ENCODE measurements at regions not wholly inside any gene's neighbourhood (a gene's known extent, or its start where the extent isn't known, plus 50 kb on each side); places are given as distances from the start of the nearest gene placed in this dataset.

- ChIA-PET CTCF (ENCODE audit: low intra/inter-chr PET ratio) (no interaction called here), POLR2A (no interaction called here)
- DNase-seq (ENCODE audit: extremely low read depth in 1 of 4, low spot score in 3 of 4), result no peak
- Histone ChIP-seq H3K9ac (ENCODE audit: insufficient read depth in 1 of 2, low read depth in 2 of 2, low read length in 2 of 2) (no peak overlapping the region), H3K27ac (ENCODE audit: extremely low read depth, low read depth, low read length) (no peak overlapping the region), H3K27me3 (ENCODE audit: control insufficient read depth in 2 of 2, insufficient read depth in 2 of 2, low read length in 2 of 2) (no peaks in the 10 kb centered on the region), H3K36me3 (ENCODE audit: control insufficient read depth, insufficient read depth, low read length) (no peaks in the 10 kb centered on the region), H3K9me1 (ENCODE audit: control insufficient read depth, insufficient read depth, low read length) (no peaks in the 10 kb centered on the region), H3K4me1 (replicated peaks in 1 of 2; ENCODE audit: control insufficient read depth in 2 of 2, insufficient read depth in 2 of 2, low read length in 2 of 2) (no peaks in the 10 kb centered on the region), H3K4me2 (ENCODE audit: insufficient read depth, low read length) (no peak overlapping the region), H3K4me3 (no peak overlapping the region), H4K20me1 (replicated peaks; ENCODE audit: control insufficient read depth, insufficient read depth, low read length) (no peaks in the 10 kb centered on the region), H3K9me3 (replicated peaks; ENCODE audit: control insufficient read depth, insufficient read depth, low read depth, low read length) (no peaks in the 10 kb centered on the region), H2AFZ (ENCODE audit: low read depth, low read length) (no peak overlapping the region), H3K79me2 (ENCODE audit: control insufficient read depth, insufficient read depth, low read length) (no peaks in the 10 kb centered on the region)
- no peak for ATAC-seq
- no TSS peak for BruUV-seq (replicated peaks)
- no peak for FAIRE-seq
- intact Hi-C loops (cut with micrococcal nuclease) (no loop called here), in situ Hi-C loops (cut with MboI) (no loop called here)
- TF ChIP-seq ZNF263 (CRISPR knock-in tag; IDR thresholded peaks at IDR 0.05; ENCODE audit: borderline replicate concordance) (no peak), ZBTB2 (IDR thresholded peaks at IDR 0.05) (no peak), POLR2AphosphoS2 (IDR thresholded peaks at IDR 0.05; ENCODE audit: low read length) (no peak), ERF (CRISPR knock-in tag; IDR thresholded peaks at IDR 0.05) (no peak), BRD9 (IDR thresholded peaks at IDR 0.05; ENCODE audit: low read depth, partially characterized antibody) (no peak), ELK1 (CRISPR knock-in tag; IDR thresholded peaks at IDR 0.05) (no peak), MTA1 (IDR thresholded peaks at IDR 0.05; ENCODE audit: borderline replicate concordance) (no peak)
These were observed 598.9 kb downstream of the KCNT2 start for GRCh38 chr1:196009362-196009761.

Data from K562 (cell line).